ENCODE measurements at regions not wholly inside any gene's neighbourhood (a gene's known extent, or its start where the extent isn't known, plus 50 kb on each side); places are given as distances from the start of the nearest gene placed in this dataset.

- TF ChIP-seq FOXA1 (IDR thresholded peaks at IDR 0.05) = no peak
- peak; percentile 45; the same call in 1 of the 2 replicates for TF ChIP-seq FOXA1 (CRISPR knock-in tag; IDR thresholded peaks at IDR 0.05)
- TF ChIP-seq ATAD3A (CRISPR knock-in tag; IDR thresholded peaks at IDR 0.05) = no peak
- no peak for TF ChIP-seq NFIB (CRISPR knock-in tag; IDR thresholded peaks at IDR 0.05; ENCODE audit: borderline replicate concordance)
- TF ChIP-seq SMC3 (IDR thresholded peaks at IDR 0.05; ENCODE audit: low read length) = no peak
- peak; percentile 76 for TF ChIP-seq TFE3 (CRISPR knock-in tag; IDR thresholded peaks at IDR 0.05)
- TF ChIP-seq POGZ (CRISPR knock-in tag; IDR thresholded peaks at IDR 0.05) = peak; percentile 23; the same call in 1 of the 2 replicates
- TF ChIP-seq ZNF12 (CRISPR knock-in tag; IDR thresholded peaks at IDR 0.05) = 0 out of 2 replicates have a peak, but pooled peaks have one; percentile 19
- TF ChIP-seq MIXL1 (CRISPR knock-in tag; IDR thresholded peaks at IDR 0.05) = peak; percentile 17; the same call in 1 of the 2 replicates
- TF ChIP-seq TRAFD1 (CRISPR knock-in tag; IDR thresholded peaks at IDR 0.05; ENCODE audit: borderline replicate concordance) = no peak
- no peak for TF ChIP-seq ZBTB40 (IDR thresholded peaks at IDR 0.05)
- peak; percentile 63; the same call in 1 of the 2 replicates for TF ChIP-seq ZBTB40 (CRISPR knock-in tag; IDR thresholded peaks at IDR 0.05)
- peak; percentile 26; the same call in 1 of the 2 replicates for TF ChIP-seq ZMYM4 (CRISPR knock-in tag; IDR thresholded peaks at IDR 0.05)
Measured at GRCh38 chr20:52422574-52423336, 231.2 kb upstream of the ZFP64 start (continued).
